H9 (cell line): ENCODE measurements at regions not wholly inside any gene's neighbourhood (a gene's known extent, or its start where the extent isn't known, plus 50 kb on each side); places are given as distances from the start of the nearest gene placed in this dataset.

Experiments used
- DNase-seq: peaks from one replicate; pipeline ENCODE4 v3.0.0-alpha.2; 2017
- H2AFZ ChIP-seq: one replicate; pipeline ENCODE4 v1.6.1; 2013; ENCODE audit warnings: mild to moderate bottlenecking, low read length, control low read depth, moderate library complexity
- H2AK5ac ChIP-seq: 2 replicates; pipeline ENCODE4 v1.6.1; 2013; ENCODE audit warnings: low read length, control low read depth, mixed read lengths; ENCODE audit not compliant: insufficient read length
- H2BK120ac ChIP-seq: one replicate; pipeline ENCODE4 v1.6.1; 2013; ENCODE audit warnings: low read depth, mild to moderate bottlenecking, low read length, control low read depth, inconsistent platforms; ENCODE audit not compliant: poor library complexity, severe bottlenecking
- H2BK12ac ChIP-seq: 2 replicates; pipeline ENCODE4 v1.6.1; 2013; ENCODE audit warnings: low read length, control low read depth, mixed read lengths, low read depth; ENCODE audit not compliant: insufficient read length
- H2BK15ac ChIP-seq: 2 replicates; pipeline ENCODE4 v1.6.1; 2013; ENCODE audit warnings: low read depth, low read length, control low read depth
- H2BK20ac ChIP-seq: one replicate; pipeline ENCODE4 v1.6.1; 2013; ENCODE audit warnings: low read depth, mild to moderate bottlenecking, low read length, control low read depth, inconsistent platforms; ENCODE audit not compliant: poor library complexity, severe bottlenecking
- H2BK5ac ChIP-seq: 2 replicates; pipeline ENCODE4 v1.6.1; 2013; ENCODE audit warnings: low read length, control low read depth, mixed read lengths; ENCODE audit not compliant: insufficient read length
- H3K14ac ChIP-seq: 2 replicates; pipeline ENCODE4 v1.6.1; 2013; ENCODE audit warnings: low read length, control low read depth; ENCODE audit not compliant: insufficient read depth
- H3K18ac ChIP-seq: 2 replicates; pipeline ENCODE4 v1.6.1; 2013; ENCODE audit warnings: low read depth, mild to moderate bottlenecking, mixed read lengths, low read length, control low read depth; ENCODE audit not compliant: insufficient read length
- H3K23ac ChIP-seq: 2 replicates; pipeline ENCODE4 v1.6.1; 2013; ENCODE audit warnings: low read length, control low read depth, mixed read lengths, low read depth; ENCODE audit not compliant: insufficient read length
- H3K23me2 ChIP-seq: 2 replicates; pipeline ENCODE4 v1.6.1; 2013; ENCODE audit warnings: low read depth, mild to moderate bottlenecking, mixed read lengths, low read length, control low read depth; ENCODE audit not compliant: insufficient read length, poor library complexity, severe bottlenecking
- H3K27ac ChIP-seq: 2 replicates; pipeline ENCODE4 v1.5.1; 2013; ENCODE audit warnings: low read length, control low read depth, mixed read lengths, low read depth; ENCODE audit not compliant: insufficient read length
- H3K27me3 ChIP-seq: 2 replicates; pipeline ENCODE4 v1.6.1; 2013; ENCODE audit warnings: low read length, control low read depth, inconsistent platforms; ENCODE audit not compliant: insufficient read depth
- H3K4ac ChIP-seq: 2 replicates; pipeline ENCODE4 v1.6.1; 2013; ENCODE audit warnings: low read depth, mild to moderate bottlenecking, control low read depth, inconsistent platforms, low read length, moderate library complexity
- H3K4me1 ChIP-seq: 2 replicates; pipeline ENCODE4 v1.6.1; 2013; ENCODE audit warnings: low read length, control low read depth, inconsistent platforms; ENCODE audit not compliant: insufficient read depth
- H3K4me2 ChIP-seq: 2 replicates; pipeline ENCODE4 v1.6.1; 2013; ENCODE audit warnings: low read length, control low read depth, mixed read lengths; ENCODE audit not compliant: insufficient read length, insufficient read depth
- H3K56ac ChIP-seq: 2 replicates; pipeline ENCODE4 v1.6.1; 2013; ENCODE audit warnings: low read depth, mild to moderate bottlenecking, mixed read lengths, low read length, control low read depth; ENCODE audit not compliant: insufficient read length
- H3K79me1 ChIP-seq: 2 replicates; pipeline ENCODE4 v1.6.1; 2013; ENCODE audit warnings: low read depth, mild to moderate bottlenecking, moderate library complexity, low read length, control low read depth, inconsistent platforms; ENCODE audit not compliant: insufficient read depth, poor library complexity, severe bottlenecking
- H3K79me2 ChIP-seq: 2 replicates; pipeline ENCODE4 v1.6.1; 2013; ENCODE audit warnings: low read length, control low read depth, inconsistent platforms; ENCODE audit not compliant: insufficient read depth
- H3K9ac ChIP-seq: 2 replicates; pipeline ENCODE4 v1.6.1; 2013; ENCODE audit warnings: low read length, control low read depth, mixed read lengths; ENCODE audit not compliant: insufficient read length; ENCODE audit errors: extremely low read depth
- H3K9me3 ChIP-seq: one replicate; pipeline ENCODE4 v1.6.1; 2013; ENCODE audit warnings: low read depth, low read length, inconsistent platforms; ENCODE audit not compliant: control insufficient read depth
- H3T11ph ChIP-seq: one replicate; pipeline ENCODE4 v1.6.1; 2013; ENCODE audit warnings: mild to moderate bottlenecking, low read length, control low read depth, inconsistent platforms
- H4K20me1 ChIP-seq: one replicate; pipeline ENCODE4 v1.6.1; 2013; ENCODE audit not compliant: control insufficient read depth, insufficient read length, insufficient read depth
- H4K5ac ChIP-seq: 2 replicates; pipeline ENCODE4 v1.6.1; 2013; ENCODE audit warnings: low read depth, mild to moderate bottlenecking, mixed read lengths, low read length, control low read depth; ENCODE audit not compliant: insufficient read length
- H4K8ac ChIP-seq: replicated peaks from 2 replicates; pipeline ENCODE4 v1.6.1; 2013; ENCODE audit warnings: low read length, control low read depth, mixed read lengths, low read depth; ENCODE audit not compliant: insufficient read length
- H4K91ac ChIP-seq: 2 replicates; pipeline ENCODE4 v1.6.1; 2013; ENCODE audit warnings: low read depth, mild to moderate bottlenecking, moderate library complexity, mixed read lengths, low read length, control low read depth; ENCODE audit not compliant: insufficient read length
- H3K27ac Mint-ChIP-seq, 3 experiments: 2 replicates in 2 of 3; 3 replicates in 1 of 3; pipeline ENCODE4 v1.8.0; 2020 to 2021; ENCODE audit warnings: mixed read lengths in 3 of 3, mild to moderate bottlenecking in 1 of 3, moderate library complexity in 1 of 3
- H3K27me3 Mint-ChIP-seq: 2 replicates; pipeline ENCODE4 v1.8.0; 2021; ENCODE audit warnings: low read depth, mild to moderate bottlenecking, moderate library complexity, mixed read lengths
- H3K36me3 Mint-ChIP-seq, 3 experiments: 2 replicates in 2 of 3; 3 replicates in 1 of 3; pipeline ENCODE4 v1.8.0; 2020 to 2021; ENCODE audit warnings: low read depth in 3 of 3, mixed read lengths in 3 of 3; ENCODE audit not compliant: insufficient read depth in 1 of 3
- H3K4me1 Mint-ChIP-seq, 2 experiments: 2 replicates each; pipeline ENCODE4 v1.8.0; 2020; ENCODE audit warnings: mixed read lengths in 2 of 2
- H3K4me3 Mint-ChIP-seq, 2 experiments: 2 replicates in 1 of 2; 3 replicates in 1 of 2; pipeline ENCODE4 v1.8.0; 2020 to 2021; ENCODE audit warnings: mild to moderate bottlenecking in 2 of 2, mixed read lengths in 2 of 2, moderate library complexity in 1 of 2
- H3K9me3 Mint-ChIP-seq, 2 experiments: 2 replicates in 1 of 2; 3 replicates in 1 of 2; pipeline ENCODE4 v1.8.0; 2020; ENCODE audit warnings: mild to moderate bottlenecking in 2 of 2, mixed read lengths in 2 of 2, moderate library complexity in 1 of 2
- CTCF ChIP-seq: fragments of 200-600 bp; sonication (generic); conservative IDR thresholded peaks from 3 replicates; pipeline ENCODE4 v1.8.0; 2021; ENCODE audit warnings: antibody characterized with exemption, mild to moderate bottlenecking
- WGBS: extraction: QIAGEN DNeasy Blood & Tissue Kit; methylation state at CpG from one replicate; pipeline ENCODE4 v1.1.7; 2013; ENCODE audit warnings: missing lambda C conversion rate, low lambda C conversion rate, mixed read lengths; ENCODE audit not compliant: insufficient read length; ENCODE audit errors: extremely low coverage; 5-methylcytosine and 5-hydroxymethylcytosine counted together

GRCh38 chr18:39692367-39693015 lies 2126.9 kb upstream of the CELF4 start:
- no peak overlapping the region for H2AK5ac ChIP-seq
- Mint-ChIP-seq H3K27me3 (no peaks in the 10 kb centered on the region), H3K4me3 (no peak overlapping the region), H3K36me3 (peaks cover 0 to 9% (median 1%) of the 10 kb centered on the region in 3 experiments; a peak in 2 of 7 replicates), H3K27ac (peak overlapping the region in 2 of 3 experiments; percentile 1 to 86; a peak in 3 of 7 replicates), H3K9me3 (no peaks in the 10 kb centered on the region), H3K4me1 (peaks cover 34 to 37% of the 10 kb centered on the region in 2 experiments)
- no peak overlapping the region for H3K14ac ChIP-seq
- no peak overlapping the region for H3T11ph ChIP-seq
- H2BK12ac ChIP-seq: no peak overlapping the region
- H2BK15ac ChIP-seq: no peak overlapping the region
- no peak overlapping the region for H2BK5ac ChIP-seq
- H3K4ac ChIP-seq: no peak overlapping the region
- H3K18ac ChIP-seq: no peak overlapping the region
- H3K4me2 ChIP-seq: peak overlapping the region; percentile 35
- no peak overlapping the region for H3K23ac ChIP-seq
- H3K79me2 ChIP-seq: no peaks in the 10 kb centered on the region
- H4K20me1 ChIP-seq: no peaks in the 10 kb centered on the region
- H3K9me3 ChIP-seq: no peaks in the 10 kb centered on the region
- no peak overlapping the region for H3K27ac ChIP-seq
- H3K79me1 ChIP-seq: no peaks in the 10 kb centered on the region
- TF ChIP-seq CTCF: no peak
- no peak overlapping the region for H2AFZ ChIP-seq
- H3K27me3 ChIP-seq: no peaks in the 10 kb centered on the region
- H3K4me1 ChIP-seq: peaks cover 9% of the 10 kb centered on the region; the same call in 1 of the 2 replicates
- H3K56ac ChIP-seq: no peak overlapping the region
- WGBS: no CpG with 5 or more reads among the region's 2 CpGs
- no peak overlapping the region for H4K8ac ChIP-seq
- no peak overlapping the region for H2BK20ac ChIP-seq
- H2BK120ac ChIP-seq: no peak overlapping the region
- H3K23me2 ChIP-seq: no peaks in the 10 kb centered on the region
- H3K9ac ChIP-seq: peak overlapping the region; percentile 44
- DNase-seq: no peak
- no peak overlapping the region for H4K5ac ChIP-seq
- no peak overlapping the region for H4K91ac ChIP-seq
